GM18505 (cell line): ENCODE measurements at regions not wholly inside any gene's neighbourhood (a gene's known extent, or its start where the extent isn't known, plus 50 kb on each side); places are given as distances from the start of the nearest gene placed in this dataset.

ENCODE experiments used
- ATAC-seq: cut with Tn5 transposase; IDR thresholded peaks from one replicate; pipeline ENCODE4 v1.9.1; 2021; ENCODE audit not compliant: unreplicated experiment
- POLR2A ChIP-seq: IDR thresholded peaks from 4 replicates; pipeline ENCODE4 v1.6.1; 2011; ENCODE audit warnings: borderline replicate concordance; ENCODE audit not compliant: insufficient read depth, insufficient read length; ENCODE audit errors: extremely low read depth

DNA sequence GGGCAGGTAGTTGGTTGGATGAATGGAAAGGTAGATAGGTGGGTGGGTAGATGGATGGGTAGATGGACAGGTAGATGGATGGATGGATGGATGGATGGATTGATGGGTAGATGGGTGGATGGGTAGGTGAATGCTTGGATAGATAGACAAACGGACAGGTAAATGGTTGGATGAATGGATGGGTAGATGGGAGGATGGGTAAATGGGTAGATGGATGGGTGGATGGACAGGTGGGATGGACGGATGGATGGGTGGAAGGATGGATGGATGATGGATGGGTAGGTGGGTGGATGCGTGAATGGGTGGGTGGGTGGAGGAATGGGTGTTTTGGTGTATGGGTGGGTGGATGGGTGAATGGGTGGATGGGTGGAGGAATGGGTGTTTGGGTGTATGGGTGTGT lies 50.1 kb upstream of the ASAP2 start:
- ATAC-seq = no peak
- no peak for TF ChIP-seq POLR2A

DNA sequence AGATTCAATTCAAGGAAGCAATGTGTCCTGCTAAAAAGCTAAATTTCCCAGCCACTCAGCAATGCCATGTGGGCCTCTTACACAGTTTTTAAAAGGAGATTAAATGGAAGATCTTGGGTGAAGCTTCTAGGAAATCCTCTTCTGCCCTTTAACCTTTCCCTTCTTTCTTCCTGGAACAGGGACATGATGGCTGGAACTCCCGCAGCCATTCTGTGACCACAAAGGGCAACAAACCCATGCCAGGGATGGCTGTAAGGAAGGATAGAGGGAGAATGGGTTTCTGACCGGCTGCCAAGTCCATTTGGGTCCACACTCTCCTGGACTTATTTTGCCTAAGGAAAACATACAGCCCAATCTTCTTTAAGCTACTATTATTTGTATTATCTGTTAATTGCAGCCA lies 52.6 kb upstream of the ASAP2 start:
- ATAC-seq = no peak
- TF ChIP-seq POLR2A = no peak

- no peak for TF ChIP-seq POLR2A
- no peak for ATAC-seq
These were observed 53.0 kb upstream of the ASAP2 start for GRCh38 chr2:9153643-9153980.

GRCh38 chr2:9152975-9153642 lies 53.5 kb upstream of the ASAP2 start:
- ATAC-seq = no peak
- TF ChIP-seq POLR2A = no peak

DNA sequence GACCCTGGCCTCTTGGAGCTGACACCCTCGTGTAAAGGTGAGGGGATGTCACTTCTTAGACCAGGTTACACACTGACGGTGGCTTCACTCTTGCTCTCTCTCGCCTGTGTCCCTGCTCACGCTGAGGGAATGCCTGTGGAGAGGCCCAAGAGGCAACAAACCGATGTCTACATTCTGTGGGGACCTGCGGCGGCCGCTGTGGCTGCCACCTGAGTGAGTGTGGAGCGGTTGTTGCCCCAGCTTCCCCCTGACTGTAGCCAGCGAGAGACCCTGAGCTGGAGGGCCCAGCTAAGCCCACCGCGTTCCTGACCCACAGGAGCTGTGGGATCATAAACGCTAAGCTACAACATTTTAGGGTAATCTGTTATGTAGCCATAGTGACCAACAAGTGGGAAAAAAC lies 55.7 kb upstream of the ASAP2 start:
- ATAC-seq = no peak
- no peak for TF ChIP-seq POLR2A

GRCh38 chr2:9150568-9150900 lies 56.1 kb upstream of the ASAP2 start:
- no peak for TF ChIP-seq POLR2A
- ATAC-seq = no peak

- TF ChIP-seq POLR2A = no peak
- no peak for ATAC-seq
These were observed 56.7 kb upstream of the ASAP2 start for GRCh38 chr2:9149726-9150567.

DNA sequence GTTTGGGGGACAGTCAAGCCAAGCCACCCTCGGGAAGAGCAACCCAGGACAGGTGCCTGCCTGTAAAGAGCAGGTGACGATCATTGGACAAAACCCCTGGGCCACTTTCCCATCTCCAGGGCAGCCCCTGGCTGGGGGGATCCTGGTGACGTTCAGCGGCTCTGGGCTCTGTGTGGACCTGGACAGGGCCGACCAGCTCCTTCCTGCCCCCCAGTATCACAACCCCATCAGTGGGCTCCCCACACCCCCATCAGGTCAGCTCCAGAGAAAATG lies 57.3 kb upstream of the ASAP2 start:
- TF ChIP-seq POLR2A = no peak
- no peak for ATAC-seq

DNA sequence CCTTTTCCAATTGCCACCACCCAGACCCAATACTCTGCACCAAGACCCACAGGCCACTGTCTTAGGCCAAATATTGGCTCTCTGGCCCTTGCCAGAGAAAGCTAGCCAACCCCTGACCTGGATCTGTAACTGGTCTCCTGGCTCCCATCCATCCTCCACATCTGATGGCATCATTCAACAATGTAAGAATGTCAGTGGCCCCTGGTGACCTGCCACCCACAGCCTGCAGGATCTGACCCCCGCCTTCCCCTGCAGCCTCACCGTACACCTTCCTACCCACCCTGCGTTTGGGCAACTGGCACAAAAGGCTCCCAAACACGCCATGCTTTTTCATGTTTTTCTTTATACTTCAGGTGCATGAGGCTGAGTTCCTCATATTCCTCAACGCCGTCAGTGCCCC lies 60.0 kb upstream of the ASAP2 start:
- no peak for ATAC-seq
- no peak for TF ChIP-seq POLR2A

DNA sequence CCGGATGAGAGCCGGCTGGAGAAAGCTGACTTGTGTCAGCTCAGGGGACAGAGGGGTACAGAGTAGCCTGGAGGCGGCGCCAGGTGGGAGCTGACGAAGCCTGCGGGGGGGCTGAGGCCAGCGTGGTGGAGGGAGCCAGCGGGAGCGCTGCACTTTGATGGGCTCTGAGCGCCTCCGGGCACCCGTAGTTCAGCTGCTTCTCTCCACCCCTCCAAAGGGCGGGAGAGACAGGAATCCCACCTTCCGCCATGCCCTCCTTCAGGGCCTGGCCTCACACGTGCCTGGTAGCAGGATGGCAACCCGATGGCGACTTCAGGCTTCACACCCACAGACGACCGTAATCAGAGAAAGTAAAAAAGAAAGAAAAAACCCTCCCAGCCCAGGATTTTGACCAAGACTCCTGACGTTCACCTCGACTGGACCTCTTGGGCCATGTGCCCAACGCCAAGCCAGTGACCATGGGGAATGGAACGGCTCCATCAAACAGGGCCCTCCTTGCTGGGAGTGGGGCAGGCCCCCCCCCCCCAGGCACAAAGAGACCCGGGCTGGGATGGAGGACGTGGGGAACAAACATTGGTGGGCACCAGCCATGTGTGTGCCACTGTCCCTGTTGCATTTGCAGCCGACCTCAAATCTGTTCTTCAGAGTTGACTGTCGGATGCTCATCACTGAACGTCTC lies 60.7 kb upstream of the ASAP2 start:
- no peak for ATAC-seq
- no peak for TF ChIP-seq POLR2A

GRCh38 chr2:9145109-9145751 lies 61.4 kb upstream of the ASAP2 start:
- no peak for TF ChIP-seq POLR2A
- ATAC-seq = no peak

GRCh38 chr2:9144617-9145016 lies 62.0 kb upstream of the ASAP2 start:
- ATAC-seq = no peak
- TF ChIP-seq POLR2A = no peak

- ATAC-seq = no peak
- no peak for TF ChIP-seq POLR2A
These were observed 62.6 kb upstream of the ASAP2 start for GRCh38 chr2:9144046-9144445.

- ATAC-seq = no peak
- no peak for TF ChIP-seq POLR2A
These were observed 63.3 kb upstream of the ASAP2 start for GRCh38 chr2:9143264-9143815.

DNA sequence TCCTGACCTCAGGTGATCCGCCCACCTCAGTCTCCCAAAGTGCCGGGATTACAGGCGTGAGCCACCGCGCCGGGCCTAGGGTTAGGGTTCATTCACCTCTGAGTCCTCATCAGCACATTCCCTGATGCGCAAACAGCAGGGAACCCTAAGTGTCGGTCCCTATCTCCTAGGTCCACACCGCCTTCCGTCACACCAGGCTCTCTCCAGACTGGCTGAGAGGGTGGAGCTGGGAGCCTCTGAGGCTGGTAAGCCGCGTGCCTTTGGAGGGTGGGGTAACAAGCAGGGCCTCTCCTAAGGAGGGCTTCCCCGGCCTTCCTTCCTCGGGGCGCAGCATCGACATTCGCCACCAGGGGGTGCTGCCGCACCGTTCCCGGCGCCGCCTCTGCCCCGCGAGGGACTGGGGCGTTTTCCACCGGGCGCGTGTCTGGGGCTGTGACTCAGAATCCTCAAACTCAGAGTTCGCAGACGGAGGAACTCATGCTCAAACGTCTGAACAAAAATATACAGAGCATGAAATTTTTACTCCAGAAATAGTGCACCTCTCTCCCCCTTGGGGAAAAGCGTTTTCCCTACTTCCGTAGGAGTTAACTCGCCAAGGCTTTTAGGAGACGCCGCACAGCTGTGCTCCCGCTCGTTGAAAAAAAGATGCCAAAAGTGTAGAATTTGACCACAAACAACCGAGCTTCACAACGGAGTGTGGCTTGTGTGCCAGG lies 63.9 kb upstream of the ASAP2 start:
- no peak for TF ChIP-seq POLR2A
- ATAC-seq = peak; percentile 82
